H1 (cell line): ENCODE measurements at regions not wholly inside any gene's neighbourhood (a gene's known extent, or its start where the extent isn't known, plus 50 kb on each side); places are given as distances from the start of the nearest gene placed in this dataset.

ENCODE experiments used
- CTCF ChIA-PET: fragments of 300-600 bp; sonication (Branson Sonifier 250); formaldehyde crosslinking; loops from one replicate; lab custom pipeline; 2021; ENCODE audit not compliant: partially characterized antibody; lab: Charles Lee
- POLR2A ChIA-PET: fragments of 300-600 bp; sonication (Branson Sonifier 250); formaldehyde crosslinking; loops from one replicate; lab custom pipeline; 2021; ENCODE audit warnings: inconsistent platforms; ENCODE audit not compliant: partially characterized antibody; lab: Charles Lee
- DNase-seq, 2 experiments: peaks; one replicate each; pipeline versions ENCODE4 v3.0.0 to v3.0.0-alpha.2; 2010 to 2022; ENCODE audit warnings: low spot score in 2 of 2, low read depth in 1 of 2, mixed read lengths in 1 of 2
- FAIRE-seq: peaks from 2 replicates; lab custom pipeline; 2011; peaks lifted over from hg19 to GRCh38; lab: Jason Lieb, UNC
- H2AFZ ChIP-seq: 2 replicates; pipeline ENCODE4 v1.8.1; 2012; ENCODE audit warnings: low read length, inconsistent platforms
- H2AK5ac ChIP-seq: 2 replicates; pipeline ENCODE4 v1.6.1; 2013; ENCODE audit warnings: low read depth, low read length
- H2BK120ac ChIP-seq: replicated peaks from 2 replicates; pipeline ENCODE3; 2013; ENCODE audit warnings: low read depth, low read length, inconsistent platforms
- H2BK12ac ChIP-seq: 2 replicates; pipeline ENCODE4 v1.6.1; 2013; ENCODE audit warnings: low read depth, low read length
- H2BK15ac ChIP-seq: 2 replicates; pipeline ENCODE4 v1.6.1; 2013; ENCODE audit warnings: low read length
- H2BK20ac ChIP-seq: 2 replicates; pipeline ENCODE4 v1.6.1; 2013; ENCODE audit warnings: low read length
- H2BK5ac ChIP-seq: 2 replicates; pipeline ENCODE4 v1.6.1; 2013; ENCODE audit warnings: low read depth, low read length
- H3K14ac ChIP-seq: 2 replicates; pipeline ENCODE4 v1.6.1; 2013; ENCODE audit warnings: inconsistent platforms; ENCODE audit not compliant: insufficient read length
- H3K18ac ChIP-seq: 2 replicates; pipeline ENCODE4 v1.6.1; 2013; ENCODE audit warnings: low read length; ENCODE audit errors: extremely low read depth
- H3K23ac ChIP-seq: 2 replicates; pipeline ENCODE4 v1.6.1; 2013; ENCODE audit warnings: inconsistent platforms; ENCODE audit not compliant: insufficient read length
- H3K23me2 ChIP-seq: 2 replicates; pipeline ENCODE4 v1.6.1; 2013; ENCODE audit warnings: low read depth, low read length
- H3K27ac ChIP-seq: 2 replicates; pipeline ENCODE4 v1.6.1; 2011; ENCODE audit warnings: low read depth, low read length, inconsistent platforms
- H3K27me3 ChIP-seq, 4 experiments: replicated peaks in 1 of 4; 1 replicate in 1 of 4; 2 replicates in 3 of 4; pipeline versions ENCODE4 v1.6.1 to v1.8.1; 2011 to 2013; ENCODE audit warnings: low read length in 3 of 4, mild to moderate bottlenecking in 3 of 4, inconsistent platforms in 2 of 4, mixed read lengths in 2 of 4, moderate library complexity in 1 of 4; ENCODE audit not compliant: control insufficient read depth in 3 of 4, insufficient read depth in 3 of 4; ENCODE audit errors: extremely low read depth in 1 of 4
- H3K36me3 ChIP-seq, 4 experiments: 2 replicates each; pipeline versions ENCODE4 v1.6.1 to v1.8.1; 2011 to 2013; ENCODE audit warnings: mild to moderate bottlenecking in 4 of 4, low read length in 3 of 4, moderate library complexity in 2 of 4, control low read depth in 1 of 4, inconsistent platforms in 1 of 4; ENCODE audit not compliant: insufficient read depth in 4 of 4, control insufficient read depth in 2 of 4
- H3K4ac ChIP-seq: replicated peaks from 2 replicates; pipeline ENCODE3; 2013; ENCODE audit warnings: low read length, low read depth, mixed read lengths, inconsistent platforms; ENCODE audit not compliant: insufficient read length
- H3K4me1 ChIP-seq, 4 experiments: replicated peaks in 1 of 4; 1 replicate in 1 of 4; 2 replicates in 3 of 4; pipeline versions ENCODE4 v1.6.1 to v1.8.1; 2011 to 2013; ENCODE audit warnings: low read length in 3 of 4, inconsistent platforms in 2 of 4, mixed read lengths in 1 of 4; ENCODE audit not compliant: insufficient read depth in 4 of 4, control insufficient read depth in 3 of 4
- H3K4me2 ChIP-seq, 2 experiments: 2 replicates each; pipeline versions ENCODE4 v1.6.1 to v1.8.1; 2011 to 2013; ENCODE audit warnings: low read depth in 2 of 2, low read length in 2 of 2, control low read depth in 1 of 2, inconsistent platforms in 1 of 2, mild to moderate bottlenecking in 1 of 2; ENCODE audit not compliant: insufficient read depth in 1 of 2
- H3K4me3 ChIP-seq, 4 experiments: fragments of 200-600, 300-600 bp in 1 of 4; sonication (generic), shearing (Covaris generic), sonication (Bioruptor Twin) in 1 of 4; 2 replicates each; pipeline versions ENCODE4 v1.5.1 to v1.8.1; 2011 to 2016; ENCODE audit warnings: low read length in 4 of 4, low read depth in 3 of 4, control low read depth in 2 of 4, inconsistent platforms in 2 of 4, mild to moderate bottlenecking in 2 of 4, mixed read lengths in 1 of 4, moderate library complexity in 1 of 4; ENCODE audit not compliant: insufficient read depth in 2 of 4; ENCODE audit errors: extremely low read depth in 1 of 4
- H3K56ac ChIP-seq: replicated peaks from 2 replicates; pipeline ENCODE3; 2013; ENCODE audit warnings: low read depth, mild to moderate bottlenecking, mixed read lengths, low read length, inconsistent platforms; ENCODE audit not compliant: insufficient read length
- H3K79me1 ChIP-seq: 2 replicates; pipeline ENCODE4 v1.6.1; 2013; ENCODE audit warnings: low read depth, low read length, control low read depth
- H3K79me2 ChIP-seq, 2 experiments: 2 replicates each; pipeline versions ENCODE4 v1.6.1 to v1.8.1; 2012 to 2013; ENCODE audit warnings: low read length in 2 of 2, mild to moderate bottlenecking in 2 of 2, inconsistent platforms in 1 of 2; ENCODE audit not compliant: insufficient read depth in 2 of 2, control insufficient read depth in 1 of 2
- H3K9ac ChIP-seq, 4 experiments: replicated peaks in 1 of 4; 1 replicate in 1 of 4; 2 replicates in 3 of 4; pipeline versions ENCODE4 v1.6.1 to v1.8.1; 2011 to 2013; ENCODE audit warnings: low read depth in 3 of 4, low read length in 3 of 4, control low read depth in 2 of 4, mild to moderate bottlenecking in 2 of 4, moderate library complexity in 2 of 4, inconsistent platforms in 1 of 4; ENCODE audit errors: extremely low read depth in 1 of 4
- H3K9me3 ChIP-seq, 2 experiments: 2 replicates each; pipeline versions ENCODE4 v1.6.1 to v1.8.1; 2012 to 2013; ENCODE audit warnings: mild to moderate bottlenecking in 2 of 2, moderate library complexity in 2 of 2, control low read depth in 1 of 2, inconsistent platforms in 1 of 2, low read depth in 1 of 2, low read length in 1 of 2, mixed read lengths in 1 of 2; ENCODE audit not compliant: insufficient read depth in 2 of 2
- H4K20me1 ChIP-seq, 2 experiments: replicated peaks in 1 of 2; 2 replicates each; pipeline versions ENCODE3 to v1.8.1; 2011 to 2013; ENCODE audit warnings: inconsistent platforms in 2 of 2, low read length in 2 of 2, mild to moderate bottlenecking in 1 of 2; ENCODE audit not compliant: insufficient read depth in 2 of 2, control insufficient read depth in 1 of 2
- H4K5ac ChIP-seq: 2 replicates; pipeline ENCODE4 v1.6.1; 2013; ENCODE audit warnings: low read length, low read depth, mixed read lengths, inconsistent platforms; ENCODE audit not compliant: insufficient read length
- H4K8ac ChIP-seq: 2 replicates; pipeline ENCODE4 v1.8.0; 2013; ENCODE audit warnings: mild to moderate bottlenecking, moderate library complexity, low read length, inconsistent platforms; ENCODE audit not compliant: insufficient read depth; ENCODE audit errors: extremely low read depth
- H4K91ac ChIP-seq: replicated peaks from 2 replicates; pipeline ENCODE3; 2013; ENCODE audit warnings: low read length, mixed read lengths, inconsistent platforms; ENCODE audit not compliant: insufficient read length
- CBX5 ChIP-seq: fragments of 300-800, 300-1000 bp; sonication (generic); IDR thresholded peaks from 2 replicates; pipeline ENCODE4 v1.7.1; 2016; ENCODE audit warnings: antibody characterized with exemption, low read length, low read depth
- KDM1A ChIP-seq: fragments of 200-600, 300-600 bp; sonication (generic); IDR thresholded peaks from 2 replicates; pipeline ENCODE4 v1.7.1; 2016; ENCODE audit warnings: mild to moderate bottlenecking, low read length, borderline replicate concordance
- KDM4A ChIP-seq: IDR thresholded peaks from one replicate; pipeline ENCODE4 v1.7.1; 2012; ENCODE audit warnings: low read depth, mild to moderate bottlenecking, moderate library complexity, low read length, inconsistent platforms; ENCODE audit not compliant: severe bottlenecking
- POLR2A ChIP-seq, 2 experiments: IDR thresholded peaks; 1 replicate in 1 of 2; 2 replicates in 1 of 2; pipeline ENCODE4 v1.6.1; 2011; ENCODE audit warnings: low read depth in 2 of 2, low read length in 2 of 2, mild to moderate bottlenecking in 2 of 2; ENCODE audit errors: control extremely low read depth in 1 of 2
- RAD21 ChIP-seq, 2 experiments: IDR thresholded peaks in 1 of 2; conservative IDR thresholded peaks in 1 of 2; 2 replicates each; pipeline ENCODE4 v1.6.1; 2011; ENCODE audit warnings: low read depth in 2 of 2, low read length in 2 of 2, improper control_type of control experiment in 1 of 2, inconsistent platforms in 1 of 2, mild to moderate bottlenecking in 1 of 2, moderate library complexity in 1 of 2
- SIN3A ChIP-seq, 2 experiments: IDR thresholded peaks in 1 of 2; conservative IDR thresholded peaks in 1 of 2; 2 replicates each; pipeline ENCODE4 v1.6.1; 2011 to 2012; ENCODE audit warnings: low read length in 2 of 2, improper control_type of control experiment in 1 of 2, low read depth in 1 of 2, mild to moderate bottlenecking in 1 of 2
- WGBS, 2 experiments: shearing (Covaris generic) in 1 of 2; methylation state at CpG; one replicate each; pipeline versions ENCODE4 v1.1.6 to v1.1.7; 2013 to 2015; ENCODE audit warnings: low lambda C conversion rate in 2 of 2, mixed read lengths in 2 of 2, inconsistent platforms in 1 of 2, low coverage in 1 of 2, missing lambda C conversion rate in 1 of 2; ENCODE audit not compliant: insufficient replicate concordance in 2 of 2, insufficient coverage in 1 of 2, insufficient read length in 1 of 2; ENCODE audit errors: extremely low coverage in 1 of 2, missing lambda C conversion rate in 1 of 2; 5-methylcytosine and 5-hydroxymethylcytosine counted together

- Histone ChIP-seq H4K91ac (no peak overlapping the region), H3K4me3 (no peak overlapping the region), H3K56ac (no peak overlapping the region), H2BK12ac (no peak overlapping the region), H3K27me3 (no peaks in the 10 kb centered on the region), H3K23me2 (no peaks in the 10 kb centered on the region; the same call in 1 of the 2 replicates), H3K23ac (no peak overlapping the region), H3K36me3 (no peaks in the 10 kb centered on the region), H2BK120ac (no peak overlapping the region), H2BK5ac (no peak overlapping the region), H3K79me2 (no peaks in the 10 kb centered on the region), H4K20me1 (no peaks in the 10 kb centered on the region), H2AK5ac (no peak overlapping the region), H4K8ac (no peak overlapping the region), H3K9me3 (no peaks in the 10 kb centered on the region), H2BK20ac (no peak overlapping the region), H3K4me2 (no peak overlapping the region), H3K9ac (no peak overlapping the region), H2BK15ac (no peak overlapping the region), H3K4ac (no peak overlapping the region), H3K79me1 (no peaks in the 10 kb centered on the region), H3K14ac (no peak overlapping the region), H3K4me1 (peaks cover 0 to 5% (median 2%) of the 10 kb centered on the region in 4 experiments; a peak in 3 of 7 replicates), H2AFZ (no peak overlapping the region), H4K5ac (no peak overlapping the region), H3K27ac (no peak overlapping the region), H3K18ac (no peak overlapping the region)
- DNase-seq (no peak), FAIRE-seq (no peak)
- 83% methylated on average over 2 of the region's 2 CpGs; no CpG with 5 or more reads in 1 of the 2 experiments for WGBS, 2 experiments
- ChIA-PET CTCF (interaction anchor here (3.2 kb wide), 1 partner anchor 16 kb away, joined by 19 read pairs; no protein-coding TSS in a partner anchor), POLR2A (no interaction called here)
- TF ChIP-seq POLR2A (IDR thresholded peaks at IDR 0.05; ENCODE audit: control extremely low read depth in 1 of 2, low read depth in 2 of 2, low read length in 2 of 2) (no peak), KDM1A (no peak), SIN3A (conservative IDR thresholded peaks at IDR 0.05 in 1 of 2, IDR thresholded peaks at IDR 0.05 in 1 of 2; ENCODE audit: low read depth in 1 of 2, low read length in 2 of 2) (no peak), RAD21 (IDR thresholded peaks at IDR 0.05 in 1 of 2, conservative IDR thresholded peaks at IDR 0.05 in 1 of 2; ENCODE audit: low read depth in 2 of 2, low read length in 2 of 2) (no peak), CBX5 (no peak), KDM4A (no peak)
Measured at GRCh38 chr12:68097386-68097785, 62.2 kb downstream of the IFNG start.
